ENCODE measurements at regions not wholly inside any gene's neighbourhood (a gene's known extent, or its start where the extent isn't known, plus 50 kb on each side); places are given as distances from the start of the nearest gene placed in this dataset.
"Not testable (repeated sequence)": the region's sequence is repeated elsewhere in the genome, so short reads cannot be mapped to it uniquely, and the experiment has no call there.

- DNase-seq (ENCODE audit: low spot score), result no peak
These were observed 369.4 kb downstream of the OLFM4 start for GRCh38 chr13:53398051-53398450.

- DNase-seq (ENCODE audit: low spot score), result no peak
These were observed 377.0 kb downstream of the OLFM4 start for GRCh38 chr13:53405616-53406015.

- DNase-seq (ENCODE audit: low spot score), result no peak
These were observed 379.7 kb downstream of the OLFM4 start for GRCh38 chr13:53408306-53408705.

GRCh38 chr13:53408847-53409568 is 380.4 kb downstream of the OLFM4 start:
- DNase-seq (ENCODE audit: low spot score), result no peak

- peak; percentile 7 for DNase-seq (ENCODE audit: low spot score)
These were observed 382.9 kb downstream of the OLFM4 start for GRCh38 chr13:53411463-53411862.

GRCh38 chr13:53415135-53415534 is 386.5 kb downstream of the OLFM4 start:
- DNase-seq (ENCODE audit: low spot score), result no peak

- DNase-seq (ENCODE audit: low spot score), result no peak
These were observed 389.0 kb downstream of the OLFM4 start for GRCh38 chr13:53417601-53418000.

- no peak for DNase-seq (ENCODE audit: low spot score)
These were observed 393.8 kb downstream of the OLFM4 start for GRCh38 chr13:53422415-53422814.

GRCh38 chr13:53436396-53436795 is 407.8 kb downstream of the OLFM4 start:
- DNase-seq (ENCODE audit: low spot score), result no peak

GRCh38 chr13:53439439-53440225 is 411.0 kb downstream of the OLFM4 start:
- no peak for DNase-seq (ENCODE audit: low spot score)

GRCh38 chr13:53442979-53443378 is 414.4 kb downstream of the OLFM4 start:
- DNase-seq (ENCODE audit: low spot score), result no peak

- DNase-seq (ENCODE audit: low spot score), result no peak
These were observed 417.1 kb downstream of the OLFM4 start for GRCh38 chr13:53445686-53446085.

GRCh38 chr13:53447456-53447855 is 418.8 kb downstream of the OLFM4 start:
- DNase-seq (ENCODE audit: low spot score), result no peak

GRCh38 chr13:53447863-53448262 is 419.2 kb downstream of the OLFM4 start:
- DNase-seq (ENCODE audit: low spot score), result peak; percentile 13

- DNase-seq (ENCODE audit: low spot score), result not testable (repeated sequence)
These were observed 423.7 kb downstream of the OLFM4 start for GRCh38 chr13:53452263-53452808.

GRCh38 chr13:53460796-53461195 is 432.2 kb downstream of the OLFM4 start:
- no peak for DNase-seq (ENCODE audit: low spot score)

GRCh38 chr13:53463106-53463505 is 434.5 kb downstream of the OLFM4 start:
- no peak for DNase-seq (ENCODE audit: low spot score)

- no peak for DNase-seq (ENCODE audit: low spot score)
These were observed 438.0 kb downstream of the OLFM4 start for GRCh38 chr13:53466576-53466975.

GRCh38 chr13:53473397-53473796 is 444.8 kb downstream of the OLFM4 start:
- no peak for DNase-seq (ENCODE audit: low spot score)

- no peak for DNase-seq (ENCODE audit: low spot score)
These were observed 446.3 kb downstream of the OLFM4 start for GRCh38 chr13:53474878-53475277.

GRCh38 chr13:53490752-53491151 is 462.1 kb downstream of the OLFM4 start:
- DNase-seq (ENCODE audit: low spot score), result no peak

GRCh38 chr13:53494406-53494805 is 465.8 kb downstream of the OLFM4 start:
- no peak for DNase-seq (ENCODE audit: low spot score)

GRCh38 chr13:53499576-53500133 is 471.0 kb downstream of the OLFM4 start:
- no peak for DNase-seq (ENCODE audit: low spot score)

Data from putamen (tissue), 1 donor.